K562 (cell line): ENCODE measurements at regions not wholly inside any gene's neighbourhood (a gene's known extent, or its start where the extent isn't known, plus 50 kb on each side); places are given as distances from the start of the nearest gene placed in this dataset.

Source experiments
- ATF2 ChIP-seq: sonication (generic); formaldehyde crosslinking; IDR thresholded peaks from 2 replicates; pipeline ENCODE4 v1.8.1; 2022; ENCODE audit warnings: missing genetic modification reagents
- BRF2 ChIP-seq: IDR thresholded peaks from 3 replicates; pipeline ENCODE4 v1.6.1; 2011; ENCODE audit warnings: borderline replicate concordance, mild to moderate bottlenecking; ENCODE audit not compliant: insufficient read length, insufficient read depth
- EHMT2 ChIP-seq: fragments of 450-650 bp; IDR thresholded peaks from 2 replicates; pipeline ENCODE4 v1.6.1; 2018; ENCODE audit warnings: antibody characterized with exemption
- RNF2 ChIP-seq: sonication (generic); IDR thresholded peaks from 2 replicates; pipeline ENCODE4 v1.6.1; 2016
- SP1 ChIP-seq: sonication (generic); formaldehyde crosslinking; IDR thresholded peaks from 2 replicates; pipeline ENCODE4 v1.8.1; 2022; ENCODE audit warnings: mild to moderate bottlenecking, missing genetic modification reagents
- STAT5A ChIP-seq: IDR thresholded peaks from 2 replicates; pipeline ENCODE4 v1.6.1; 2012; ENCODE audit warnings: low read length, inconsistent platforms, borderline replicate concordance
- ZNF263 ChIP-seq: sonication (generic); formaldehyde crosslinking; IDR thresholded peaks from 2 replicates; pipeline ENCODE4 v1.8.0; 2022; ENCODE audit warnings: mild to moderate bottlenecking, missing genetic modification reagents, borderline replicate concordance
- TF ChIP-seq, protein P1 (sequence below): fragments of 450-650 bp; formaldehyde crosslinking; IDR thresholded peaks from 2 replicates; pipeline ENCODE4 v1.4.0; 2020; ENCODE audit warnings: mild to moderate bottlenecking, mixed read lengths
- TF ChIP-seq, protein P2 (sequence below), 3 experiments: IDR thresholded peaks in 2 of 3; conservative IDR thresholded peaks in 1 of 3; 2 replicates each; pipeline ENCODE4 v1.5.1; 2011 to 2012; ENCODE audit warnings: low read length in 3 of 3, mild to moderate bottlenecking in 3 of 3, control low read depth in 2 of 3, improper control_type of control experiment in 1 of 3, inconsistent platforms in 1 of 3, low read depth in 1 of 3, mixed read lengths in 1 of 3, moderate library complexity in 1 of 3; ENCODE audit not compliant: insufficient read depth in 2 of 3
- TF ChIP-seq, protein P3 (sequence below): sonication (generic); formaldehyde crosslinking; IDR thresholded peaks from 2 replicates; pipeline ENCODE4 v1.8.1; 2023; ENCODE audit warnings: mild to moderate bottlenecking, missing genetic modification reagents

DNA sequence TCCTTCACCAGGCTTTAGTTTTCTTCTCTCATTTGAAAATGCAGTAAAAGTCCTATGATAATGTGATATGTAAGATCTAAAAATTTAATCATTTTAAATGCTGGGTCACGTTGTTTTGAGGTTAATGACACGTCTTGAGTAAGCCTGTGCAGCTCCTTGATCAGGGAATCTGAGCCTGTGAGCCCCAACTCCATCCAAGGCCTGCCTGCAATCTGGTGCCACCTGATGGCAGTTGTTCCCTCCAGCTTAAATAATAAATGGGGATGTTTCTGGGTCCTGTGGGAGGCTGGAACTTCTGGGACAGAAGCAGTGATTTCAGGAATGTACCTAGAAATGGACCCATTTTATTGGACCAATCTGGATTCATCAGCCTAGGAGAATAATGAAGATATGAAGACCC is 455.4 kb upstream of the ADGRL3 start:
- TF ChIP-seq ATF2 (CRISPR knock-in tag) (no peak), EHMT2 (no peak), BRF2 (no peak), ZNF263 (CRISPR knock-in tag) (no peak), SP1 (CRISPR knock-in tag) (no peak), STAT5A (no peak), RNF2 (no peak)
- TF ChIP-seq, protein P1, sequence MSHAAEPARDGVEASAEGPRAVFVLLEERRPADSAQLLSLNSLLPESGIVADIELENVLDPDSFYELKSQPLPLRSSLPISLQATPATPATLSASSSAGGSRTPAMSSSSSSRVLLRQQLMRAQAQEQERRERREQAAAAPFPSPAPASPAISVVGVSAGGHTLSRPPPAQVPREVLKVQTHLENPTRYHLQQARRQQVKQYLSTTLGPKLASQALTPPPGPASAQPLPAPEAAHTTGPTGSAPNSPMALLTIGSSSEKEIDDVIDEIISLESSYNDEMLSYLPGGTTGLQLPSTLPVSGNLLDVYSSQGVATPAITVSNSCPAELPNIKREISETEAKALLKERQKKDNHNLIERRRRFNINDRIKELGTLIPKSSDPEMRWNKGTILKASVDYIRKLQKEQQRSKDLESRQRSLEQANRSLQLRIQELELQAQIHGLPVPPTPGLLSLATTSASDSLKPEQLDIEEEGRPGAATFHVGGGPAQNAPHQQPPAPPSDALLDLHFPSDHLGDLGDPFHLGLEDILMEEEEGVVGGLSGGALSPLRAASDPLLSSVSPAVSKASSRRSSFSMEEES (CRISPR knock-in tag) = no peak
- TF ChIP-seq, protein P2, sequence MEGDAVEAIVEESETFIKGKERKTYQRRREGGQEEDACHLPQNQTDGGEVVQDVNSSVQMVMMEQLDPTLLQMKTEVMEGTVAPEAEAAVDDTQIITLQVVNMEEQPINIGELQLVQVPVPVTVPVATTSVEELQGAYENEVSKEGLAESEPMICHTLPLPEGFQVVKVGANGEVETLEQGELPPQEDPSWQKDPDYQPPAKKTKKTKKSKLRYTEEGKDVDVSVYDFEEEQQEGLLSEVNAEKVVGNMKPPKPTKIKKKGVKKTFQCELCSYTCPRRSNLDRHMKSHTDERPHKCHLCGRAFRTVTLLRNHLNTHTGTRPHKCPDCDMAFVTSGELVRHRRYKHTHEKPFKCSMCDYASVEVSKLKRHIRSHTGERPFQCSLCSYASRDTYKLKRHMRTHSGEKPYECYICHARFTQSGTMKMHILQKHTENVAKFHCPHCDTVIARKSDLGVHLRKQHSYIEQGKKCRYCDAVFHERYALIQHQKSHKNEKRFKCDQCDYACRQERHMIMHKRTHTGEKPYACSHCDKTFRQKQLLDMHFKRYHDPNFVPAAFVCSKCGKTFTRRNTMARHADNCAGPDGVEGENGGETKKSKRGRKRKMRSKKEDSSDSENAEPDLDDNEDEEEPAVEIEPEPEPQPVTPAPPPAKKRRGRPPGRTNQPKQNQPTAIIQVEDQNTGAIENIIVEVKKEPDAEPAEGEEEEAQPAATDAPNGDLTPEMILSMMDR (IDR thresholded peaks at IDR 0.05 in 2 of 3, conservative IDR thresholded peaks at IDR 0.05 in 1 of 3; ENCODE audit: insufficient read depth in 2 of 3, low read depth in 1 of 3, low read length in 3 of 3) = no peak
- TF ChIP-seq, protein P3, sequence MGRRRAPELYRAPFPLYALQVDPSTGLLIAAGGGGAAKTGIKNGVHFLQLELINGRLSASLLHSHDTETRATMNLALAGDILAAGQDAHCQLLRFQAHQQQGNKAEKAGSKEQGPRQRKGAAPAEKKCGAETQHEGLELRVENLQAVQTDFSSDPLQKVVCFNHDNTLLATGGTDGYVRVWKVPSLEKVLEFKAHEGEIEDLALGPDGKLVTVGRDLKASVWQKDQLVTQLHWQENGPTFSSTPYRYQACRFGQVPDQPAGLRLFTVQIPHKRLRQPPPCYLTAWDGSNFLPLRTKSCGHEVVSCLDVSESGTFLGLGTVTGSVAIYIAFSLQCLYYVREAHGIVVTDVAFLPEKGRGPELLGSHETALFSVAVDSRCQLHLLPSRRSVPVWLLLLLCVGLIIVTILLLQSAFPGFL = no peak
